ENCODE measurements at regions not wholly inside any gene's neighbourhood (a gene's known extent, or its start where the extent isn't known, plus 50 kb on each side); places are given as distances from the start of the nearest gene placed in this dataset.

GRCh38 chr9:86822006-86822801 lies 125.1 kb downstream of the GAS1 start:
- H3K9me3 ChIP-seq (ENCODE audit: control insufficient read depth, insufficient read depth, low read length), result peaks cover 19% of the 10 kb centered on the region
- ChIA-PET CTCF (no interaction called here), POLR2A (ENCODE audit: unreplicated experiment) (interaction anchor here (0.6 kb wide), 1 partner anchor 125 kb away, joined by 14 read pairs; the partner anchor contains the start of gene GAS1)
- H2BK5ac ChIP-seq (ENCODE audit: low read depth, low read length, poor library complexity, severe bottlenecking), result no peak overlapping the region
- H3K14ac ChIP-seq (replicated peaks; ENCODE audit: low read depth, low read length), result no peak overlapping the region
- H3K9me1 ChIP-seq (ENCODE audit: insufficient read depth, low read length), result no peaks in the 10 kb centered on the region
- H3K27me3 ChIP-seq (ENCODE audit: control insufficient read depth, insufficient read depth, low read length), result peaks cover 8% of the 10 kb centered on the region
- no peak overlapping the region for H2BK120ac ChIP-seq (ENCODE audit: low read depth, low read length)
- H2BK15ac ChIP-seq (ENCODE audit: low read depth, low read length), result no peak overlapping the region
- no peak overlapping the region for H2AK5ac ChIP-seq (ENCODE audit: low read depth, low read length)
- no peak overlapping the region for H2BK20ac ChIP-seq (ENCODE audit: low read depth, low read length)
- H3K36me3 ChIP-seq (ENCODE audit: control insufficient read depth, insufficient read depth, low read length), result no peaks in the 10 kb centered on the region
- H3K9ac ChIP-seq (ENCODE audit: low read depth, low read length), result peak overlapping the region; percentile 31; the same call in 1 of the 2 replicates
- no peaks in the 10 kb centered on the region for H3K79me1 ChIP-seq (ENCODE audit: low read depth in 1 of 2, low read length in 2 of 2)
- peaks cover 9% of the 10 kb centered on the region for H3K4me1 ChIP-seq (ENCODE audit: control insufficient read depth, insufficient read depth, low read length)
- no peak overlapping the region for H2AFZ ChIP-seq (replicated peaks; ENCODE audit: low read length, poor library complexity)
- no peak overlapping the region for H3K4me3 ChIP-seq (ENCODE audit: insufficient read depth, low read depth, low read length)
- dilution Hi-C loops (cut with HindIII; ENCODE audit: low sequenced_read_pairs, unreplicated experiment), result no loop called here
- H4K8ac ChIP-seq (ENCODE audit: low read depth in 2 of 2, low read length in 2 of 2), result no peak overlapping the region
- H4K20me1 ChIP-seq (ENCODE audit: insufficient read depth, low read length), result no peaks in the 10 kb centered on the region
- no peak overlapping the region for H3K56ac ChIP-seq (ENCODE audit: extremely low read depth, insufficient read depth, low read length)
- 0% methylated on average over 2 of the region's 6 CpGs; no CpG with 5 or more reads in 1 of the 2 experiments for WGBS, 2 experiments (ENCODE audit: extremely low coverage in 2 of 2, insufficient read length in 1 of 2)
- intact Hi-C loops (cut with micrococcal nuclease), result no loop called here
- H3K4me2 ChIP-seq (ENCODE audit: low read depth, low read length), result peak overlapping the region; percentile 48; the same call in 1 of the 2 replicates
- no peak for ATAC-seq (ENCODE audit: low read depth)
- H4K91ac ChIP-seq (ENCODE audit: insufficient read depth, low read depth, low read length), result no peak overlapping the region
- no TSS peak for BruUV-seq (replicated peaks)
- in situ Hi-C loops (cut with MboI; ENCODE audit: low sequenced_read_pairs), result no loop called here
- no peak overlapping the region for H3K4ac ChIP-seq (ENCODE audit: low read depth, low read length)
- peak overlapping the region; percentile 64; the same call in 1 of the 2 replicates for H3K27ac ChIP-seq (ENCODE audit: insufficient read depth, low read length)
- no peak for DNase-seq
- H4K5ac ChIP-seq (ENCODE audit: low read depth, low read length), result peak overlapping the region; percentile 68; the same call in 1 of the 2 replicates
- peak overlapping the region; percentile 78; the same call in 1 of the 2 replicates for H3K18ac ChIP-seq (ENCODE audit: low read depth, low read length)
- no peak overlapping the region for H3K23ac ChIP-seq (ENCODE audit: low read depth, low read length)
- H2AK9ac ChIP-seq (replicated peaks; ENCODE audit: low read depth, low read length, poor library complexity), result no peak overlapping the region
- TF ChIP-seq MXI1 (IDR thresholded peaks at IDR 0.05; ENCODE audit: borderline replicate concordance, low read depth, low read length) (no peak), BHLHE40 (IDR thresholded peaks at IDR 0.05; ENCODE audit: low read depth, low read length) (no peak), FOS (IDR thresholded peaks at IDR 0.05; ENCODE audit: low read depth, low read length) (no peak), MAFK (IDR thresholded peaks at IDR 0.05; ENCODE audit: low read depth, low read length) (no peak), NFE2L2 (IDR thresholded peaks at IDR 0.05; ENCODE audit: low read depth, low read length) (no peak), SMC3 (IDR thresholded peaks at IDR 0.05; ENCODE audit: low read depth, low read length) (no peak), RAD21 (IDR thresholded peaks at IDR 0.05; ENCODE audit: low read length) (no peak), CTCF (conservative IDR thresholded peaks at IDR 0.05; ENCODE audit: low read depth, low read length) (no peak), USF2 (IDR thresholded peaks at IDR 0.05; ENCODE audit: low read depth, low read length) (no peak), MAZ (IDR thresholded peaks at IDR 0.05; ENCODE audit: borderline replicate concordance, low read depth, low read length) (no peak), CEBPB (IDR thresholded peaks at IDR 0.05; ENCODE audit: low read depth, low read length) (no peak), ELK1 (IDR thresholded peaks at IDR 0.05; ENCODE audit: borderline replicate concordance, low read depth, low read length) (no peak), RCOR1 (IDR thresholded peaks at IDR 0.05; ENCODE audit: insufficient replicate concordance, low read length) (no peak), RFX5 (IDR thresholded peaks at IDR 0.05; ENCODE audit: low read depth, low read length) (no peak), POLR2A (IDR thresholded peaks at IDR 0.05; ENCODE audit: low read depth, low read length) (no peak)
